Endothelial cell of umbilical vein (primary cell): ENCODE measurements at regions not wholly inside any gene's neighbourhood (a gene's known extent, or its start where the extent isn't known, plus 50 kb on each side); places are given as distances from the start of the nearest gene placed in this dataset.

Source experiments
- BruUV-seq: library from RNA; stranded (reverse); fragments of 400-500 nt; replicated peaks from 2 replicates; lab custom pipeline; 2021; lab: Mats Ljungman, UMichigan
- CTCF ChIA-PET: fragments of 300-600, 350-600 bp; sonication (Branson Sonifier 250); formaldehyde crosslinking; loops from one replicate; lab custom pipeline; 2021; ENCODE audit warnings: antibody characterized with exemption, inconsistent platforms; lab: Charles Lee
- POLR2A ChIA-PET: fragments of 300-600, 350-600 bp; sonication (Branson Sonifier 250); formaldehyde crosslinking; loops from one replicate; lab custom pipeline; 2021; ENCODE audit warnings: antibody characterized with exemption, inconsistent platforms; lab: Charles Lee
- DNase-seq: peaks from one replicate; pipeline ENCODE4 v3.0.0-alpha.2; 2011; ENCODE audit warnings: low read depth, low spot score
- FAIRE-seq: peaks from 2 replicates; lab custom pipeline; 2011; peaks lifted over from hg19 to GRCh38; lab: Jason Lieb, UNC
- H2AFZ ChIP-seq: 2 replicates; pipeline ENCODE4 v1.6.0; 2012; ENCODE audit warnings: low read depth, low read length, control low read depth, inconsistent platforms
- H3K27ac ChIP-seq: 2 replicates; pipeline ENCODE4 v1.5.1; 2011; ENCODE audit warnings: low read depth, mild to moderate bottlenecking, control low read depth, low read length, moderate library complexity; ENCODE audit not compliant: insufficient read depth
- H3K27me3 ChIP-seq, 2 experiments: 2 replicates each; pipeline versions ENCODE4 v1.6.0 to v1.6.1; 2011; ENCODE audit warnings: low read length in 2 of 2, mixed read lengths in 1 of 2; ENCODE audit not compliant: control insufficient read depth in 2 of 2, insufficient read depth in 2 of 2
- H3K36me3 ChIP-seq, 2 experiments: 2 replicates in 1 of 2; 3 replicates in 1 of 2; pipeline ENCODE4 v1.5.1; 2011; ENCODE audit warnings: low read length in 2 of 2, mild to moderate bottlenecking in 1 of 2, moderate library complexity in 1 of 2; ENCODE audit not compliant: control insufficient read depth in 2 of 2, insufficient read depth in 2 of 2; ENCODE audit errors: extremely low read depth in 1 of 2
- H3K4me1 ChIP-seq: 3 replicates; pipeline ENCODE4 v1.5.1; 2011; ENCODE audit warnings: mild to moderate bottlenecking, low read length; ENCODE audit not compliant: control insufficient read depth, insufficient read depth; ENCODE audit errors: extremely low read depth
- H3K4me2 ChIP-seq: 2 replicates; pipeline ENCODE4 v1.6.1; 2011; ENCODE audit warnings: low read length, control low read depth, mixed read lengths; ENCODE audit not compliant: insufficient read depth
- H3K4me3 ChIP-seq, 3 experiments: fragments of 200-600 bp in 1 of 3; sonication (generic), shearing (Covaris generic) in 1 of 3; replicated peaks in 1 of 3; 2 replicates each; pipeline ENCODE4 v1.5.1; 2011 to 2016; ENCODE audit warnings: control low read depth in 3 of 3, low read length in 3 of 3, mild to moderate bottlenecking in 2 of 3, inconsistent platforms in 1 of 3, low read depth in 1 of 3, moderate library complexity in 1 of 3; ENCODE audit not compliant: insufficient read depth in 1 of 3
- H3K79me2 ChIP-seq: 2 replicates; pipeline ENCODE4 v1.6.0; 2012; ENCODE audit warnings: low read length, inconsistent platforms; ENCODE audit not compliant: control insufficient read depth, insufficient read depth
- H3K9ac ChIP-seq: replicated peaks from 2 replicates; pipeline ENCODE3; 2011; ENCODE audit warnings: low read length, control low read depth; ENCODE audit not compliant: insufficient read depth; ENCODE audit errors: extremely low read depth
- H3K9me1 ChIP-seq: replicated peaks from 3 replicates; pipeline ENCODE4 v1.6.0; 2011; ENCODE audit warnings: mild to moderate bottlenecking, low read length; ENCODE audit not compliant: control insufficient read depth, insufficient read depth; ENCODE audit errors: extremely low read depth
- H3K9me3 ChIP-seq: replicated peaks from 2 replicates; pipeline ENCODE4 v1.5.1; 2012; ENCODE audit warnings: low read length, inconsistent platforms; ENCODE audit not compliant: control insufficient read depth, insufficient read depth
- H4K20me1 ChIP-seq: replicated peaks from 2 replicates; pipeline ENCODE3; 2011; ENCODE audit warnings: mild to moderate bottlenecking, low read length; ENCODE audit not compliant: control insufficient read depth, insufficient read depth; ENCODE audit errors: extremely low read depth
- EZH2 ChIP-seq: IDR thresholded peaks from 2 replicates; pipeline ENCODE4 v1.6.1; 2012; ENCODE audit warnings: borderline replicate concordance, low read depth, mild to moderate bottlenecking, moderate library complexity, low read length, inconsistent platforms; ENCODE audit not compliant: severe bottlenecking
- FOS ChIP-seq: IDR thresholded peaks from 2 replicates; pipeline ENCODE4 v1.6.1; 2011; ENCODE audit warnings: mild to moderate bottlenecking, low read length, moderate library complexity, borderline replicate concordance; ENCODE audit not compliant: insufficient read depth
- GATA2 ChIP-seq: IDR thresholded peaks from 2 replicates; pipeline ENCODE4 v1.7.0; 2011; ENCODE audit warnings: low read depth, mild to moderate bottlenecking, moderate library complexity, mixed read lengths, low read length; ENCODE audit not compliant: insufficient read length, insufficient read depth
- JUN ChIP-seq: IDR thresholded peaks from 2 replicates; pipeline ENCODE4 v1.6.1; 2011; ENCODE audit warnings: borderline replicate concordance, low read depth; ENCODE audit not compliant: insufficient read length, insufficient read depth
- MAX ChIP-seq: IDR thresholded peaks from 2 replicates; pipeline ENCODE4 v1.6.1; 2011; ENCODE audit not compliant: insufficient read depth, insufficient read length
- MYC ChIP-seq: IDR thresholded peaks from one replicate; pipeline ENCODE4 v1.6.1; 2011; ENCODE audit warnings: mild to moderate bottlenecking, low read depth, low read length
- POLR2A ChIP-seq: IDR thresholded peaks from 2 replicates; pipeline ENCODE4 v1.6.1; 2012; ENCODE audit warnings: low read depth, mild to moderate bottlenecking, control low read depth, low read length
- POLR2AphosphoS5 ChIP-seq: IDR thresholded peaks from 2 replicates; pipeline ENCODE4 v1.6.1; 2012; ENCODE audit warnings: low read depth, mild to moderate bottlenecking, control low read depth, low read length, moderate library complexity; ENCODE audit not compliant: insufficient read depth
- dilution Hi-C: fragments of 300-500 bp; cut with MboI; formaldehyde crosslinking; loops from one replicate; pipeline ENCODE4 v1.15.0; 2019; ENCODE audit warnings: low sequenced_read_pairs; ENCODE audit not compliant: extremely low pct_ligation_motif_present
- intact Hi-C: fragments of 100-400 bp; cut with micrococcal nuclease; formaldehyde crosslinking; loops from one replicate; pipeline ENCODE4 v1.10.0; 2022
- TF ChIP-seq, protein P1 (sequence below), 2 donors: IDR thresholded peaks; 1 replicate in 1 of 2; 2 replicates in 1 of 2; pipeline ENCODE4 v1.5.1; 2011; ENCODE audit warnings: low read length in 2 of 2, mild to moderate bottlenecking in 2 of 2, moderate library complexity in 2 of 2, control low read depth in 1 of 2, inconsistent platforms in 1 of 2, low read depth in 1 of 2; ENCODE audit not compliant: insufficient read depth in 1 of 2; ENCODE audit errors: extremely low read depth in 1 of 2

DNA sequence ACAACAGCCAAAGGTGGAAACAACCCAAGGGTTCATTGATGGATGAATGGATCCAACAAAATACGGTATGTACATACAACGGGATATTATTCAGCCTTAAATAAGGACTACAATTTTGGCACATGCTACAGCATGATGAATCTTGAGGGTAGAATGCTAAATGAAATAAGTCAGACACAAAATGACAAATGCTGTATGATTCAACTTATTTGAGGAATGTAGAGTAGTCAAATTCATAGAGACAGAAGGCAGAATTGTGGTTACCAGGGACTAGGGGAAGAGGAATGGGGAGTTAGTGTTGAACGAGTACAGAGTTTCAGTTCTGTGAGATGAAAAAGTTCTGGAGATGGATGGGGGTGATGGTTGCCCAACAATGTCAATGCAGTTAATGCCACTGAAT is 118.0 kb upstream of the PAXBP1 start:
- no peak for TF ChIP-seq MYC
- TF ChIP-seq, protein P1, sequence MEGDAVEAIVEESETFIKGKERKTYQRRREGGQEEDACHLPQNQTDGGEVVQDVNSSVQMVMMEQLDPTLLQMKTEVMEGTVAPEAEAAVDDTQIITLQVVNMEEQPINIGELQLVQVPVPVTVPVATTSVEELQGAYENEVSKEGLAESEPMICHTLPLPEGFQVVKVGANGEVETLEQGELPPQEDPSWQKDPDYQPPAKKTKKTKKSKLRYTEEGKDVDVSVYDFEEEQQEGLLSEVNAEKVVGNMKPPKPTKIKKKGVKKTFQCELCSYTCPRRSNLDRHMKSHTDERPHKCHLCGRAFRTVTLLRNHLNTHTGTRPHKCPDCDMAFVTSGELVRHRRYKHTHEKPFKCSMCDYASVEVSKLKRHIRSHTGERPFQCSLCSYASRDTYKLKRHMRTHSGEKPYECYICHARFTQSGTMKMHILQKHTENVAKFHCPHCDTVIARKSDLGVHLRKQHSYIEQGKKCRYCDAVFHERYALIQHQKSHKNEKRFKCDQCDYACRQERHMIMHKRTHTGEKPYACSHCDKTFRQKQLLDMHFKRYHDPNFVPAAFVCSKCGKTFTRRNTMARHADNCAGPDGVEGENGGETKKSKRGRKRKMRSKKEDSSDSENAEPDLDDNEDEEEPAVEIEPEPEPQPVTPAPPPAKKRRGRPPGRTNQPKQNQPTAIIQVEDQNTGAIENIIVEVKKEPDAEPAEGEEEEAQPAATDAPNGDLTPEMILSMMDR (IDR thresholded peaks at IDR 0.05; ENCODE audit: extremely low read depth in 1 of 2, insufficient read depth in 1 of 2, low read depth in 1 of 2, low read length in 2 of 2), result no peak
- TF ChIP-seq MAX, result no peak
- TF ChIP-seq EZH2, result no peak
- TF ChIP-seq JUN, result no peak
- TF ChIP-seq GATA2, result no peak
- no peak for TF ChIP-seq POLR2A
- TF ChIP-seq POLR2AphosphoS5, result no peak
- TF ChIP-seq FOS, result no peak

More for the DNA sequence above, 118.0 kb upstream of the PAXBP1 start:
- DNase-seq, result no peak
- Histone ChIP-seq H3K4me1 (no peaks in the 10 kb centered on the region), H3K9me1 (no peaks in the 10 kb centered on the region), H3K27me3 (peaks cover 0 to 2% of the 10 kb centered on the region in 2 experiments), H3K79me2 (no peaks in the 10 kb centered on the region), H3K36me3 (no peaks in the 10 kb centered on the region), H3K4me3 (no peak overlapping the region), H3K4me2 (no peak overlapping the region), H3K27ac (no peak overlapping the region), H4K20me1 (no peaks in the 10 kb centered on the region), H2AFZ (no peak overlapping the region), H3K9ac (no peak overlapping the region), H3K9me3 (no peaks in the 10 kb centered on the region)
- dilution Hi-C loops, result no loop called here
- BruUV-seq, result no TSS peak
- FAIRE-seq, result no peak
- ChIA-PET CTCF (no interaction called here), POLR2A (no interaction called here)
- intact Hi-C loops, result no loop called here
